ENCODE measurements at regions not wholly inside any gene's neighbourhood (a gene's known extent, or its start where the extent isn't known, plus 50 kb on each side); places are given as distances from the start of the nearest gene placed in this dataset.

DNA sequence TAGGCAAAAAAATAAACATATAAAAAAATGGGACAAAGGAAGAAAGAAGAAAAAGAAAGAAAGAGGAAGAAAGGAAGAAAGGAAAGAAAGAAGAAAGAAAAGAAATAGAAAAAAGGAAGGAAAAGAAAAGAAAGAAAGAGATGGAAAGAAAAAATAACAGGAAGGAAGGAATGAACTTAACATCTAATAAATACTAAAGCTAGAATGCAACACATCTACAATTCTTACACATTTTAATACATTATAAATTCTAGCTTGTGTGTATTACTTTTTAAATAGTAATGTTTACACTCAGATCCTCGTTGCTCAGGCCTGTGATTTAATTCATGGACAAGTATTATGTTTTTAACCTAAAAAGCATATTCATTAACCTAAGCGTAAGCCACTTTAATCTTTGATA, 703.0 kb upstream of the KIF2B start:
- Histone ChIP-seq H3K9me1 (ENCODE audit: insufficient read depth, low read length) (no peaks in the 10 kb centered on the region), H3K9ac (ENCODE audit: low read depth, low read length) (no peak overlapping the region), H3K18ac (ENCODE audit: low read depth, low read length) (no peak overlapping the region), H2BK5ac (ENCODE audit: low read depth, low read length, poor library complexity, severe bottlenecking) (no peak overlapping the region), H3K4me1 (ENCODE audit: control insufficient read depth, insufficient read depth, low read length) (no peaks in the 10 kb centered on the region), H2AFZ (replicated peaks; ENCODE audit: low read length, poor library complexity) (no peak overlapping the region), H4K8ac (ENCODE audit: low read depth in 2 of 2, low read length in 2 of 2) (no peak overlapping the region), H2BK120ac (ENCODE audit: low read depth, low read length) (no peak overlapping the region), H4K20me1 (ENCODE audit: insufficient read depth, low read length) (no peaks in the 10 kb centered on the region), H2AK9ac (replicated peaks; ENCODE audit: low read depth, low read length, poor library complexity) (no peak overlapping the region), H4K5ac (ENCODE audit: low read depth, low read length) (no peak overlapping the region), H3K27me3 (ENCODE audit: control insufficient read depth, insufficient read depth, low read length) (no peaks in the 10 kb centered on the region), H3K4me3 (ENCODE audit: insufficient read depth, low read depth, low read length) (no peak overlapping the region), H3K4ac (ENCODE audit: low read depth, low read length) (no peak overlapping the region), H3K23ac (ENCODE audit: low read depth, low read length) (no peak overlapping the region), H3K27ac (ENCODE audit: insufficient read depth, low read length) (no peak overlapping the region), H3K56ac (ENCODE audit: extremely low read depth, insufficient read depth, low read length) (no peak overlapping the region), H3K79me1 (ENCODE audit: low read depth in 1 of 2, low read length in 2 of 2) (no peaks in the 10 kb centered on the region), H3K36me3 (ENCODE audit: control insufficient read depth, insufficient read depth, low read length) (no peaks in the 10 kb centered on the region), H2AK5ac (ENCODE audit: low read depth, low read length) (no peak overlapping the region), H4K91ac (ENCODE audit: insufficient read depth, low read depth, low read length) (no peak overlapping the region), H3K9me3 (ENCODE audit: control insufficient read depth, insufficient read depth, low read length) (peaks cover 4% of the 10 kb centered on the region), H3K14ac (replicated peaks; ENCODE audit: low read depth, low read length) (no peak overlapping the region), H2BK15ac (ENCODE audit: low read depth, low read length) (no peak overlapping the region), H2BK20ac (ENCODE audit: low read depth, low read length) (no peak overlapping the region), H3K4me2 (ENCODE audit: low read depth, low read length) (no peak overlapping the region)
- no TSS peak for BruUV-seq (replicated peaks)
- CTCF ChIA-PET, result no interaction called here
- DNase-seq, result no peak
- no CpG with 5 or more reads among the region's 2 CpGs for WGBS, 2 experiments (ENCODE audit: extremely low coverage in 2 of 2, insufficient read length in 1 of 2)
- no peak for ATAC-seq (ENCODE audit: low read depth)
- TF ChIP-seq RCOR1 (IDR thresholded peaks at IDR 0.05; ENCODE audit: insufficient replicate concordance, low read length), result no peak
- no peak for TF ChIP-seq RAD21 (IDR thresholded peaks at IDR 0.05; ENCODE audit: low read length)
- no peak for TF ChIP-seq MXI1 (IDR thresholded peaks at IDR 0.05; ENCODE audit: borderline replicate concordance, low read depth, low read length)
- TF ChIP-seq MAZ (IDR thresholded peaks at IDR 0.05; ENCODE audit: borderline replicate concordance, low read depth, low read length), result no peak
- TF ChIP-seq NFE2L2 (IDR thresholded peaks at IDR 0.05; ENCODE audit: low read depth, low read length), result no peak
- no peak for TF ChIP-seq CHD1 (IDR thresholded peaks at IDR 0.05; ENCODE audit: low read depth, low read length)
- TF ChIP-seq FOS (IDR thresholded peaks at IDR 0.05; ENCODE audit: low read depth, low read length), result no peak
- TF ChIP-seq, protein P1, sequence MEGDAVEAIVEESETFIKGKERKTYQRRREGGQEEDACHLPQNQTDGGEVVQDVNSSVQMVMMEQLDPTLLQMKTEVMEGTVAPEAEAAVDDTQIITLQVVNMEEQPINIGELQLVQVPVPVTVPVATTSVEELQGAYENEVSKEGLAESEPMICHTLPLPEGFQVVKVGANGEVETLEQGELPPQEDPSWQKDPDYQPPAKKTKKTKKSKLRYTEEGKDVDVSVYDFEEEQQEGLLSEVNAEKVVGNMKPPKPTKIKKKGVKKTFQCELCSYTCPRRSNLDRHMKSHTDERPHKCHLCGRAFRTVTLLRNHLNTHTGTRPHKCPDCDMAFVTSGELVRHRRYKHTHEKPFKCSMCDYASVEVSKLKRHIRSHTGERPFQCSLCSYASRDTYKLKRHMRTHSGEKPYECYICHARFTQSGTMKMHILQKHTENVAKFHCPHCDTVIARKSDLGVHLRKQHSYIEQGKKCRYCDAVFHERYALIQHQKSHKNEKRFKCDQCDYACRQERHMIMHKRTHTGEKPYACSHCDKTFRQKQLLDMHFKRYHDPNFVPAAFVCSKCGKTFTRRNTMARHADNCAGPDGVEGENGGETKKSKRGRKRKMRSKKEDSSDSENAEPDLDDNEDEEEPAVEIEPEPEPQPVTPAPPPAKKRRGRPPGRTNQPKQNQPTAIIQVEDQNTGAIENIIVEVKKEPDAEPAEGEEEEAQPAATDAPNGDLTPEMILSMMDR (conservative IDR thresholded peaks at IDR 0.05; ENCODE audit: low read depth, low read length), result no peak
- POLR2A ChIA-PET (ENCODE audit: unreplicated experiment), result no interaction called here
- intact Hi-C loops (cut with micrococcal nuclease) (no loop called here), dilution Hi-C loops (cut with HindIII; ENCODE audit: low sequenced_read_pairs, unreplicated experiment) (no loop called here), in situ Hi-C loops (cut with MboI; ENCODE audit: low sequenced_read_pairs) (no loop called here)

Measured in IMR-90 (cell line).